MV-4-11 (cell line): ENCODE measurements at regions not wholly inside any gene's neighbourhood (a gene's known extent, or its start where the extent isn't known, plus 50 kb on each side); places are given as distances from the start of the nearest gene placed in this dataset.

Experiments used
- DNase-seq: peaks from one replicate; lab custom pipeline; 2025; lab: John Stamatoyannopoulos, UW

DNA sequence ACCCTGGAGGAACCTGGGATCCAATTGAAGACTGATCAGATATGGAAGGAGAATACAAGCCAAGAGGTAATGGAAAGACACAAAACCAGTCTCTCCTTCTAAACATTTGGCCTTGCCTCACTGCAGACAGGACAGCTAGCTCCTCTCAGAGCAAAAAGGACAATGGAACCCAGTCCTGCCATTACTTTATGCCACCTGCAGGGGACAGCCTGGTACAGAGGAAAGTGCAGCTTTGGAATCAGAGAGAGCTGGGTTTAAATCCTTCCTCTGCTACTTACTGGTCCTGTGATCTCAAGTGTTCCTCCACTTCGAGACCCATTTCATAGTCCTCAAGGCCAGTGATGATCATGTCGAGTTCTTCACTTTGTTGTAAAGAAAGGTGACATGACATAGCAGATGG is 159.4 kb upstream of the SMAD3 start:
- no peak for DNase-seq

DNA sequence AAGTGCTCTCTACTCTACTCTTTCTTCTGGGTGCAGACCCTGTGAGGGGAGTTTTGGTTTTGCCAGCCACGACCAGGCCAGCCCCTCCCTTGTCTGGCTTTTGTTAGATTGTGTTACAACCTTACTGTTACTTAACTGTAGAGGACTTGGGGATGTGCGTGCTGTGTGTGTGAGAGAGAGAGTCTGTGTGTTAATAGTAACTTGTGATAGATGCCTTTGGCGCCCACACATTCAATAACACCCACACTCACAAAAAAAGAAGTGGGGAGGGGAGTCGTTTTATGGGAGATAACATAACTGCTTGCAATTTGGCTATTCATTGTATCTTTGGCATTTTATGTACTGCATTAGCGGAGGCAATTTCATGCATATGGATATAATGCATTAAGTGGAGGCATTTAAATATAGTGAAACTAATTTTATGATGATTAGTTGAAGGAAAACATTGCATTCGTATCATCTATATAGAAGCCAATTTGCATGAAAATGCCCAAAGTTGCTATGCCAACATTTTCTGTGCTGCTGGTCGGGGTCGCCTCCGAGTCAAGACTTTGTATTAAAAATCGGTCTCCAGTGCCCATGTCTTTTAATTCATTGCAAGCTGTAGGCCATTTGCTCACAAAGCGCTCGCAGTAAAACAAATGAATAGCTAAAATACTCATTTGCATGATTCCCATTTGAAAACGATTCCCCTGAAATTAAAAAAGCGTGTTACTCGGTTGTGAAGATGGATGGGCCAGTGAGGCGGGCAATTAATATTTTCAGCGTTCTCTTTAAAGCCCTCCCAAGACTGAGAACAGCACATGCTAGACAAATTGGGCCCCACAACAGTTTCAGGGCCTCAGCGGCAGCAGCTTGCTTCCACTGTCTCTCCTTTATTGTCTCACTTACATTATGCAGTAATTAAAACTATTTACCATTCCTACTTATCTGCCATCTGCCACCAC is 158.5 kb upstream of the SMAD3 start:
- no peak for DNase-seq

DNA sequence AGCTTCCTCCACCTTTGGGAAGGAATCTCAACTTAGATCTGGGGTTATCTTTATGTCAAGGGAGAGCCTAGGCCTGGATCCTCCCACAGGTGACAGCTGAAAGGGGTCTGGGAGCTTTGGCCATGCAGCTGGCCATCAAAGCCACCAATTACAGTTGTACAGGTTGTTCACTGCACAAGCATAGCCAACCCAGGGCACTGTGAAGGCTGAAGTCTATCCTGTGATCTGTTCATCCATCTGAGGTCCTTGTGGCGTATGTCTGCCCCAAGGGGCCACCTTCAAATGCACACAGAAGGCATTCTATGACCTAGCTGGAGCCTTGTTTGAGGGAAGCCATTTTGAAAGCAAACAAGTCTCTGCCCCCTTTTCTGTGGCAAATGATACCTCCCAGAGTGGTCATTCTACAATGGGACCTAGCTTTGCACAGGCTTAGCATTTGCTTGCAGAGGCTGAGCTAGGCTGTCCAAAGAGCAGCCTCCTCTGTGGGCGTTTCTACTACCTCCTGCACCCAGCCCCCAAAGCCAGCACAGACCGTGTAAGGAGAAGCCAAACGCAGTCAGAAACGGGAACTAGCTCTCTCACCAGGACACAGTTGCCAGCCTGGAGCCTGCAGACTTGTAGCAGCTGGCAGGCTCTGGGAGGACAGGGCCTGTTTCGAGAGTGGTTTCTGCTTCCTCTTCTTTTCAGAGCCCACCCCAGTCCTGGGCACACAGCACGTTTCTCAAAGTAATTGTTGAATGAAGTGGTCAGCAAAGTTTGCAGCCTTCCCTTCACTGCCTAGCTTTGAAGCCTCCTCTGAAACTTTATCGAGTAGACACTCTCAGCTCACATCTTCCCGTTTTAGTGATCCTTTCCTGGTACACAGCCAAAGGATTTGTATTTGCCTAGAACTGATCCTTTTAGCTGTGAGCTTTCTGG is 157.3 kb upstream of the SMAD3 start:
- peak; percentile 99 for DNase-seq

DNA sequence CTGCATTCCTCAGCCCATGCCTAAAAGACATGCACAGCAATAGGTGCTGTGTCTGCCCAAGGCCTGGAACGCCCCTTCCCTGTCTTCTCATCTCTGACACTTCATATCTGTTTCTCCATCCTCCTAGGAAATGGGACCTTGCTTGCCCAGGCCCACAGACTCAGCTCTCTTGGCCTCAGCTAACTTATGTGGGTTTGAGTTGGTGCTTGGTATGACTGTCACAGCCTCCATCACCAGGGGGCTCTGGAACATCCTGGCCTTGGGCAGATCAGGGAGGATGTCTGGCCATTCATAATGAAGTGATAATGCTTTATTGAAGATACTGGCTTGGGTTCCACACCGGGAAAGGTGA is 156.7 kb upstream of the SMAD3 start:
- no peak for DNase-seq

DNA sequence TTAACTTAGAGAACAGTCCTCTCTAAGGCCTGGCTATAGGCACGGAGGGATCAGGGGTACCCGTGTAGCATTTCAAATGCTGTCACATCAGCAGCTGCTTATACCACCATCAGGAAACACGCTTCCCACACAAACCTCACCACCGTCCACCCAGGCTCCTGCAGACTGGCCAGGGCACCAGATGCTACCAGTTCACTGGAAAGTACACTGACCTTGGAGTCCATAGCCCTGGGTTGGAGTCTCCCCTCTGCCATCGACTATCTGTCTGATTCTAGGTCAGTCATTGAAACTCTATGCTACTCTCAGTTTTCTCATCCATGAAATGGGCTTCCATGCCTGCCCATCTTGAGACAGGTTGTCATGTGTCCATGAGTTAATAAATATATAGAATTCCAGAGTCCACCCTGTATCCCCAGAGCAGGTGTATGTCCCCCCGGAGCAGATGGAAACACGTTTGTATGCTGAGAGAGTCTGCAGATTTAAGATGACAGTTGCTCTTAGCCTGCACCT is 156.0 kb upstream of the SMAD3 start:
- DNase-seq, result no peak

DNA sequence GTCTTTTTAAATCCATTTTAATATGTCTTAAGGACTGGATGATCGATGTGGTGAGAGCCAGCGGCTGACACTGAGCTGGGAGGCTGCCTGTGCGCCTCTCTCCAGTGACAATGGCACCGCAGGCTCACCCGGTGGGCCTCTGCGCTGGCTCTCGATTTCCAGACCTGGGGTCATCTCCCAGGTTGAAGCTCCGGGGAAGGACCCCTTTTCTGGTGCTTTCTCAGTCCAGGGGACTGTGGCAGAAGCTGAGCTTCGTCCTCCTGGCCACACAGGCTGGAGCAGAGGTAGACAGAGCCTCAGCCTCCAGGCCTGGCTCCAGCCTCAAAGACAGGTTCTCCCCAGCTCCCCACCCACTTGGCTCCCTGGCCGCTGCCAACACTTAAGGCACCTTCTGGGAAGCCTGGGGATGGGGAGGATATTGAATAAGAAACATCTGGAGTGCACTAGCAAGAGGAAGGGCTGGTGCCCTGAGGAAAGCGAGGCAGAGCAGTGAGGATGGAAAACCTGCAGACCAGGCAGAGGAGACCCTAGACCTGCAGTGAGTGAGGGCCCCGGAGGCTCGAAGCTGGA is 154.2 kb upstream of the SMAD3 start:
- no peak for DNase-seq

DNA sequence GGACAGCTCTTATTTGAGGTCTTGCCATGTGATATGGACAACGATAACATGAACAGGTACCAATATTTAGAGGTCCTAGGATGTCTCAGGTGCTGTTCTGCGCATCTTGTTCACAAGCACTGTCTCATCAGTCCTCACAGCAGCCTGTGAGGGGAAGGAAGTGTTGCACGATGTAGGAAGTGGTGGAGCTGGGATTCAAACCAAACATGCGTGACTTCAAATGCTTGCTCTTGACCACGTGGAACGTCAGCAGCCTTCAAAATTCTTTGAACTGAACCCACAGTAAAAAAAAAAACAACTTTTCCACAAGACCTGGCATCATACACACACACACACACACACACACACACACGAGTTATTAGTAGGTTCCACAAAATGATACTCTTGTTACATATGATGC is 153.4 kb upstream of the SMAD3 start:
- peak; percentile 86 for DNase-seq

DNA sequence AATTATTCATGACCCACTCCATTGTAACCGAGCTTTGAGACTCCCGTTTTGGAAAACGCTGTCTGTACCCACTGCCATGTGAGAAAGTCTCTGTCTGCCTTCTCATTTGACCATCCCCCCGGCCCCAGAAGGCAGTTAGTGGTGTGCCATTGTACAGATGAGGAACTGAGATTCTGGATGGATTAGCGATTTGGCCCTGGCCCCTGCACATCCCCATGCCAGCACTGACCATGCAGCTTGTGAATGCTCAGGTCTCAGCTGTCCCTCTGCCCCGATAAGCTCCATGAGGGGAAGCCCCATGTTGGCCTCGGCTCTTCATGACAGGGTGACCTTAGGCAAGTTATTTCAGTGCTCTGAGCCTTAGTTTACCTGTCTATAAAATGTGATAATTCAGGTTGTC is 153.0 kb upstream of the SMAD3 start:
- DNase-seq, result peak; percentile 92

DNA sequence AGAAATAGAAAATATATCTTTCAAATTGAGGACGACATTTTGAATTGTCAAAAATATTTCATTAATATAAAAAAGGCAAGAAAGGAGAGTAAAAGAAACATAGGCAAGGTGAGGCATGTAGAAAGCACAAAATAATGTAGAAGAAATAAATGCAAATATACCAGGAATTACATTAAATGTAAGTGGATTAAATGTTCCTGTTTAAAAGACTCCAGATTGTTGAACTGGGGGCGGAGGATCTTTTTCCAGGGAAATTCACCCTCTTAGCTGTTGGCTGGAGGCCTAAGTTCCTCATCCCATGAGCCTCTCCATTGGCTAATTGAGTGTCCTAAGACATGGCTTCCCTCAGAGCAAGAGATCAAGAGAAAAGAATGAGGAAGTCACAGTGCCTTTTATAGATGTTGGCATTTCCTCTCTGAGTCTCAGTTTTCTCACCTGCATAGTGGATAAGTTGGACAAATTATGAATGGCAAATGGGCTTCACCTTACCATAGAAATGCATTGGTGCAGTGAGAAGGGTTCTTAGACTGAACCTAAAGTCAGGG is 147.4 kb upstream of the SMAD3 start:
- DNase-seq, result peak; percentile 78

DNA sequence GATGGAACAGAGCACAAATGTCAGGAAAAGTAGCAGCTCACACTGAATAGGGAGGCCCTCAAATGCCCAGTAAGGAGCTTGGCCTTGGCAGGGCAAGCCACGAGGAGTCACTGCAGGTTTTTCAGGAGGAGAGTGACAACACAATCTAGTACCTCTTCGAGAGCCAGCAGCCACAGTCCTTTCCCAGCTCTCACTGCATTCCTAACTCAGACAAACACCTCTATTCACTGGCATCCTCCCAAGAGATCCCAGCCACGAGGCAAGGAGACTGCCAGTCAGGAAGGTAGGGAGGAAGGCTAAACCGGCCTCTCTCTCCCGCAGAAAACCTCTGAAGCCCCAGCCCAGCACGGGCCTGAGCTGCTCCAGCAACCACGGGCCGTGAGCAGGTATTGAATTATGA is 146.0 kb upstream of the SMAD3 start:
- DNase-seq, result no peak

DNA sequence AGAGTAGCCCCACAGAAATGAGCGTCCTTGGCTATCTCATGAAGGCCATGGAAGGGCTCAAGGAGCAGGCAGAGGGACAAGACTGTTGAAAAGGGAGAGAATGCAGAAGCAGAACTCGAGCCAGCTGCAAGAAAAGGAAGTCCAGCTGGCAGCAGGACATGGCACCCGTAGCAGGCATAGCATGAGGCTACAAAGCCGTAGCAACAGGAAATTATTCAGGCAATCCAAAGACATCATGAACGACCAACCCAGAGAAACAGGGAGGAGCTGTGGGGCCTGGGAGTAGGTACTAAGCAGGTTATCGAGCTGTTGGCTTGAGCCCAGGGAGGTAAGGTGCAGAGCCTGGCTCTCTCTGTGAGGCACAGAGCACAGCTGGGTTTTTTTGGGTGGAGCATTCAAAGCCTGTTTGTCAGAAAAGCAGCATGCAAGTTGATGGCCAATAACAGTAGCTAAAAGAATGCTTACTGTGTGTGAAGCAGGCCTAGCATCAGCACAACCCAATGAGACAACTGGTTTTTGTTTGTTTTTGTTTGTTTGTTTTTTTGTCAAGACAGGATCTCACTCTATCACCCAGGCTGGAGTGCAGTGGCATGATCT is 144.0 kb upstream of the SMAD3 start:
- DNase-seq, result peak; percentile 90

DNA sequence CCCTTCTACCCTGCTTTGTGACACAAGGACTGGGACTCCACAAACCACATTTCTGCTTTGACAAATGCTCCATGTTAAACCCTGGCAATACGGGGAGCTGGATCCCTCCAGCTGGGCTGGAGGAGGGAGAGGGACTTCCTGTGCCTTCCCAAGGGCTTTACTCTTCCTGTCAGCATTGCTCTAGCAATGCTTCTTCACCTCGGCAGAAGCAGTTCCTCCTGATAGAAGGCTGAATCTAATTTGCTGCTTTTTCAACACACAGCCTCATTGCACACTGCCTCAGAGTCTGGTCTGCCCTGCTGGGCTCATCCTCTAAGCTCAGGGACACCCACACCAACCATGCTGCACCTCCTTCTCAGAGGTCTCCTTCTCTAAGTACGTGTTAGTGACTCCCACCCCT is 142.8 kb upstream of the SMAD3 start:
- DNase-seq, result peak; percentile 20

DNA sequence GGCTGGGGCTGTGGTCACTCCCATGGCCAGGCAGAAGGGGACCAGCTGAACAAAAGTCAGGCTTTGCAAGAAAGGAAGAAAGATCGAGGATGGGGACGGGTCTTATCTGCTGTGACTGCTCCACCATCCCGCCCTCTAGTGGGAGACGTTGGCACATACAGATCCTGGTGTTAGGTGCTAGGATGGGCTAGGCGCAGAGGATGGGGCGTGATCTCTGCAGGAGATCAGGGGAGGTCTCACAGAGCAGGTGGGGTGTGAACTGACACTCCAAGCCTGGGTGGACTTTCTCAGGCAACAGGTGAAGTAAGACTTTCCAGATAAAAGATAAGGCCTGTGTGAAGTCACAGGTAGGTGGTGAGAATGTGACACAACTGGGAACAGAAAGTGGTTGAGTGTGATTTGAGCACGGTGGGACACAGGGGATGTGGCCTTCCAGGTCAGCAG is 141.9 kb upstream of the SMAD3 start:
- peak; percentile 29 for DNase-seq

DNA sequence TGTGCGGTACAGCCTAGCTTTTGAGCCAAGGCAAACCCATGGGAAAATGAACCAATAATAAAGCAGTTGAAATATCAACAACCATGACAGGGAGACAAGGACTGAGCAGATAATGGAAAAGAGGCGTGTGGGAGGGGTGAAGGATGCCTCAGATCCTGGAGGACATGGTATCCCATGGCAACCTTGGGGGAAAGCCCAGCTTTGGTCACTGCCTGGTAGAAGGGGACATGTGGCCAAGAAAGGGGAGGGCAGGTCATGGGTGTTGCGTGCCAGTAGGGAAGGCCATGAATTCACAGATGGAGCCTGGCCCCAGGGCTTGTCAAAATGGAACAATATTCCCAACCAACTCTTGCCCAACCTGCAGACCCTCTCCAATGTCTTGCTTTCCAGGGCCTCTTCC is 140.5 kb upstream of the SMAD3 start:
- DNase-seq, result no peak

DNA sequence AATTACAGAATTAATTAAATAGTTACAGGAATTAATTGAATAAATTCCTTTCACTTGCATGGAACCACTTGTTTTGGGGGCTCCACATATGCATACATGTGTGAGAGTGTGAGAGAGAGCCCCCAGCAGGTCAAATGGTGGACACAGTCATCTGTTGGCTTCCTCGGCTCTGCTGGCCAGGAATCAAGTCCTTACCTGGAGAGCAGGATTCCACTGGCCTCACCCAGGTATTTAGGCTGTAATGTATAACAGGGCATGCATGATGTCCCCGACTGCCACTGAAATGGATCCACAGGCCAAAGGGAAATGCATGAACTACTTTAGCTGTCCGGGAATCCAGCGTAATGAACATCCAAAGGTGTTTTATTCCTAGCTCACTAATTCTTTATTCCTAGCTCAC is 139.7 kb upstream of the SMAD3 start:
- no peak for DNase-seq

DNA sequence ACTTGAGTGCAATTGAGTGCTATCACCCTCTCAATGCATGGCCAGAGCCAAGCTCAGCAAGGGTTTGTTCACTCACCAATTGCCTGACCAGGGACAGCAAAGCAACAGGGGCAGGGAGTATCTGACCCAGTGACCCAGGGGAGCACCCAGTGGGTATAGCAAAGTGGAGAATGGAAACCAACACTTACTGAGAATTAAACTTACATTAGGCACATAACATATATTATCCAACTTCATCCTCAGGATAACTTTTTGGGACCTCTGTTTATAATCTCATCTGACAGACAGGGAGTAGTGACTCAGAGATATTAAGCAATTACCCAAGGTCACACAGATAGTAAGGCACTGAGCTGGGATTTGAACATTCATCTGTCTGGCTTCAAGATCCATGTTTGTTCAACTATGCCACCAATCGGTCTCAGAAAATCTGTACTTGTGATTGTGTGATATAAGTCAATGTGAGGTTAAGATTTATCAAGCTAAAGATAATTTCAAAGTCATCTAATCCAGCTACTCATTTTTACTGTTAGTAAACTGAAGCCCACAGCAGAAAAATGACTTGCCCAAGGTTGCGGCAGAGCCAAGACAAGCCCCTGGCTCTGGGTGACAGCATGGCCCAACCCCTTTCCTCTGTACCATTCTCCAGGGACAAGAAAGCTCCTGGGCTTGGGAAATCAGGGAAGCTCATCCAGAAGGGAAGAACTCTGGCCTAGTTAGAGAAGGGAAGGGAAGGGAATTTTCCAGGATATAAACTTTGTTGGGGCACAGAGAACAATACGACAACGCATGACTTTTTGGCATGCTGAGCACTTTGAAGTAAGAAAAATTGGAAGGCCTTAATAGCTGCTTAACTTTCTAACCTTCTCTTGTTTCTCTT is 138.0 kb upstream of the SMAD3 start:
- no peak for DNase-seq

DNA sequence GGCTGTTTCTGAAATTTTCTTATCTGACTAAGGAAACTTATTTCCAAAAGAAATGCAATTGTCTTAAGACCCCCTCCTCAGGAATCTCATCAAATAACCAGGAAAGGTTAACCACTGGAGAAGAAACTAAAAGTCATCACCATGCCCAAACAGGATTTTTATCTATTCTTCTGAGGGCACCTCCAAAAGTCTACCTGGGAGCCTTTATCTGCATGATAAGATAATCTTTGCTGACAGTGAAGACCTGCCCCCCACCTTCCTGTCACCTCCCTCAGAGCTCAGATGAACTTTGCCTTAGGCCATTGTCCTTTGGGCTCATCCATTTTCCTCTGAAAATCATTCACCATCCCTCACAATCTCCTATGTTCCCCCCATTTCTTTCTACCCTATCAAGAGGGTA is 137.3 kb upstream of the SMAD3 start:
- no peak for DNase-seq

DNA sequence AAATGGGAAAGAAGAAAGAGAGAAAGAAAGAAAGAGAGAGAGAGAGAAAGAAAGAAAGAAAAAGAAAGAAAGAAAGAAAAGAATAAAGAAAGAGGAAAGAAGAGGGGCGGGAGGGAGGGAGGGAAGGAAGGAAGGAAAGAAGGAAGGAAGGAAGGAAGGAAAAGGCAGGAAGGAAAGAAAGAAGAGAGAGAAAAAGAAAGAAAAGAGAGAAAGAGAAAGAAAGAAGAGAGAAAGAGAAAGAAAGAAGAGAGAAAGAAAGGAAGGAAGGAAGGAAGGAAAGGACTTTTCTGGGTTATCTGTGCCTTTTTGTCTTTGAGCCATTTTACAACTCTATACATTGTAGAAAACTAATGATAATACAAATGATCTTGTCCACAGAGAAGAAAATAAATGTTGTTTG is 136.6 kb upstream of the SMAD3 start:
- no peak for DNase-seq

DNA sequence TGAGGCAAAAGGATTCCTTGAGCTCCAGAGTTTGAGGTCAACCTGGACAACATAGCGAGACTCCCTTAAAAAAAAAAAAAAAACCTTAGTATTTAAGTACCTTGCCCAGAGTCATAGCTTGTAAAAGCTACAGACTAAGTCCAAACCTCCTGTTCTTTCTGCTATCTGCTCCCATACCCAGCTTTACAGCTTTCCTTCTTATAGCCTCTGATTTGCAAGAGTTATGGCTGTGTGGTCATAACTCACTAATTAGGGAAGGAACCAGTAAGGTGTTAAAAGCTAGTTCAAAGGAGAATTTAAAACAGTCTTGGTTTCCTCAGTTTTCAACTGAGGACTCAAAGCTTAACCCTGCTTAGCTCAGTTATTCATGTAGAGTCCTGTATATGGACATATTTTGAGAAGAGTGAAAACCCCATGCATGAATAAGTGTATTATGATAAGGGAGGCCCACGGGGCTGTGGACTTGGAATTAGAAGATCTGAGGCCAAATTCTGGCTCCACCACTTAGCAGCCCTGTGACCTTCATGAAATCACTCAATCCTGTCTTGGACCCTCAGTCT is 135.5 kb upstream of the SMAD3 start:
- no peak for DNase-seq
